GM12878 (cell line): ENCODE measurements at regions not wholly inside any gene's neighbourhood (a gene's known extent, or its start where the extent isn't known, plus 50 kb on each side); places are given as distances from the start of the nearest gene placed in this dataset.

ENCODE experiments used
- ATAC-seq: fragments of 200-7000 bp; cut with Tn5 transposase; 3 replicates; pipeline ENCODE4 v1.9.1; 2020; ENCODE audit warnings: mild to moderate bottlenecking, moderate library complexity
- BruUV-seq: library from RNA; stranded (reverse); fragments of 400-500 nt; replicated peaks from 2 replicates; lab custom pipeline; 2021; lab: Mats Ljungman, UMichigan
- CTCF ChIA-PET: fragments of 300-600 bp; sonication (Branson Sonifier 250); formaldehyde crosslinking; extraction: SDS; loops from one replicate; lab custom pipeline; 2021; ENCODE audit warnings: inconsistent platforms; lab: Yijun Ruan, JAX
- POLR2A ChIA-PET: fragments of 350-600 bp; formaldehyde crosslinking; extraction: SDS; loops from one replicate; lab custom pipeline; 2021; ENCODE audit warnings: inconsistent platforms; lab: Charles Lee
- RAD21 ChIA-PET: fragments of 300-600 bp; sonication (Branson Sonifier 250); formaldehyde crosslinking; loops from one replicate; lab custom pipeline; 2023; ENCODE audit warnings: antibody characterized with exemption; ENCODE audit not compliant: unreplicated experiment; lab: Charles Lee
- SMC1A ChIA-PET: fragments of 300-600 bp; sonication (Branson Sonifier 250); formaldehyde crosslinking; loops from one replicate; lab custom pipeline; 2023; ENCODE audit not compliant: unreplicated experiment, uncharacterized antibody; lab: Charles Lee
- DNase-seq: peaks from one replicate; pipeline ENCODE4 v3.0.0-alpha.2; 2011; ENCODE audit warnings: low read depth, low spot score
- FAIRE-seq: peaks from 3 replicates; lab custom pipeline; 2011; peaks lifted over from hg19 to GRCh38; lab: Jason Lieb, UNC
- H2AFZ ChIP-seq: 2 replicates; pipeline ENCODE4 v1.6.0; 2011; ENCODE audit warnings: low read depth, low read length, control low read depth; ENCODE audit not compliant: control insufficient read depth
- H3K27ac ChIP-seq: 2 replicates; pipeline ENCODE4 v1.5.1; 2011; ENCODE audit warnings: control low read depth; ENCODE audit not compliant: control insufficient read depth, insufficient read depth
- H3K27me3 ChIP-seq, 2 experiments: replicated peaks in 1 of 2; 2 replicates each; pipeline versions ENCODE4 v1.6.0 to v1.6.1; 2011; ENCODE audit warnings: low read length in 1 of 2; ENCODE audit not compliant: control insufficient read depth in 2 of 2, insufficient read depth in 2 of 2
- H3K36me3 ChIP-seq, 2 experiments: 2 replicates each; pipeline ENCODE4 v1.5.1; 2011; ENCODE audit warnings: low read length in 1 of 2; ENCODE audit not compliant: control insufficient read depth in 2 of 2, insufficient read depth in 2 of 2
- H3K4me1 ChIP-seq: 2 replicates; pipeline ENCODE4 v1.6.1; 2011; ENCODE audit warnings: mild to moderate bottlenecking, low read length, moderate library complexity, mixed read lengths; ENCODE audit not compliant: control insufficient read depth, insufficient read depth
- H3K4me2 ChIP-seq: 2 replicates; pipeline ENCODE4 v1.6.0; 2011; ENCODE audit warnings: control low read depth; ENCODE audit not compliant: control insufficient read depth, insufficient read depth
- H3K4me3 ChIP-seq: fragments of 200-600 bp; sonication (generic); 2 replicates; pipeline ENCODE4 v1.5.1; 2016
- H3K79me2 ChIP-seq: 2 replicates; pipeline ENCODE4 v1.6.0; 2011; ENCODE audit warnings: low read length; ENCODE audit not compliant: control insufficient read depth, insufficient read depth
- H3K9ac ChIP-seq: 2 replicates; pipeline ENCODE4 v1.8.0; 2011; ENCODE audit warnings: low read length, control low read depth, mixed read lengths; ENCODE audit not compliant: control insufficient read depth, insufficient read depth
- H3K9me3 ChIP-seq: replicated peaks from 3 replicates; pipeline ENCODE4 v1.5.1; 2011; ENCODE audit warnings: mild to moderate bottlenecking, low read length; ENCODE audit not compliant: control insufficient read depth, insufficient read depth
- H4K20me1 ChIP-seq: 2 replicates; pipeline ENCODE4 v1.6.0; 2011; ENCODE audit not compliant: control insufficient read depth, insufficient read depth
- BCL11A ChIP-seq: IDR thresholded peaks from 2 replicates; pipeline ENCODE4 v1.6.1; 2011; ENCODE audit warnings: low read depth, low read length
- BRCA1 ChIP-seq: IDR thresholded peaks from 2 replicates; pipeline ENCODE4 v1.6.1; 2011; ENCODE audit warnings: low read depth, low read length, improper control_type of control experiment
- CBX3 ChIP-seq: fragments of 200-600 bp; sonication (generic); IDR thresholded peaks from 2 replicates; pipeline ENCODE4 v1.6.1; 2016; ENCODE audit warnings: low read depth, borderline replicate concordance
- GATAD2B ChIP-seq: fragments of 450-650 bp; conservative IDR thresholded peaks from 2 replicates; pipeline ENCODE4 v1.6.1; 2017; ENCODE audit warnings: low read depth, mild to moderate bottlenecking, moderate library complexity
- HDAC6 ChIP-seq: fragments of 200-600 bp; sonication (generic); IDR thresholded peaks from one replicate; pipeline ENCODE4 v1.8.0; 2017; ENCODE audit warnings: antibody characterized with exemption; ENCODE audit not compliant: unreplicated experiment
- HDGF ChIP-seq: fragments of 450-650 bp; IDR thresholded peaks from 2 replicates; pipeline ENCODE4 v1.6.1; 2016; ENCODE audit warnings: antibody characterized with exemption
- LARP7 ChIP-seq: fragments of 450-650 bp; IDR thresholded peaks from 2 replicates; pipeline ENCODE4 v1.6.1; 2017; ENCODE audit warnings: mild to moderate bottlenecking
- POLR2A ChIP-seq: IDR thresholded peaks from 2 replicates; pipeline ENCODE4 v1.6.1; 2011; ENCODE audit warnings: low read depth, mild to moderate bottlenecking, low read length
- RAD51 ChIP-seq: fragments of 450-650 bp; IDR thresholded peaks from 2 replicates; pipeline ENCODE4 v1.6.1; 2016; ENCODE audit warnings: moderate library complexity, mild to moderate bottlenecking, inconsistent platforms
- SIN3A ChIP-seq: IDR thresholded peaks from 2 replicates; pipeline ENCODE4 v1.6.1; 2012; ENCODE audit warnings: low read depth, low read length, improper control_type of control experiment
- SMAD5 ChIP-seq: IDR thresholded peaks from 2 replicates; pipeline ENCODE4 v1.6.1; 2016; ENCODE audit warnings: antibody characterized with exemption, low read depth
- TCF7 ChIP-seq: IDR thresholded peaks from 2 replicates; pipeline ENCODE4 v1.6.1; 2014; ENCODE audit warnings: antibody characterized with exemption, borderline replicate concordance
- USF2 ChIP-seq: IDR thresholded peaks from 2 replicates; pipeline ENCODE4 v1.6.1; 2011; ENCODE audit warnings: low read depth, low read length, improper control_type of control experiment, borderline replicate concordance
- ZNF207 ChIP-seq: fragments of 450-650 bp; IDR thresholded peaks from 2 replicates; pipeline ENCODE4 v1.6.1; 2014; ENCODE audit warnings: antibody characterized with exemption, mild to moderate bottlenecking, borderline replicate concordance
- ZNF217 ChIP-seq: fragments of 450-650 bp; IDR thresholded peaks from 2 replicates; pipeline ENCODE4 v1.6.1; 2017; ENCODE audit warnings: antibody characterized with exemption, mild to moderate bottlenecking
- ZNF687 ChIP-seq: fragments of 450-650 bp; IDR thresholded peaks from 2 replicates; pipeline ENCODE4 v1.6.1; 2017; ENCODE audit warnings: mild to moderate bottlenecking, moderate library complexity
- WGBS: methylation state at CpG from one replicate; pipeline ENCODE4 v1.1.6; 2016; ENCODE audit warnings: low lambda C conversion rate; ENCODE audit not compliant: insufficient replicate concordance, insufficient coverage; ENCODE audit errors: missing lambda C conversion rate; 5-methylcytosine and 5-hydroxymethylcytosine counted together
- in situ Hi-C: fragments of 300-500 bp; cut with MboI; formaldehyde crosslinking; loops from 9 replicates; pipeline ENCODE4 v1.14.3; 2018; ENCODE audit warnings: mixed read lengths
- intact Hi-C: fragments of 100-400 bp; cut with micrococcal nuclease; formaldehyde crosslinking; loops from one replicate; pipeline ENCODE4 v1.14.2; 2022; ENCODE audit not compliant: unreplicated experiment

DNA sequence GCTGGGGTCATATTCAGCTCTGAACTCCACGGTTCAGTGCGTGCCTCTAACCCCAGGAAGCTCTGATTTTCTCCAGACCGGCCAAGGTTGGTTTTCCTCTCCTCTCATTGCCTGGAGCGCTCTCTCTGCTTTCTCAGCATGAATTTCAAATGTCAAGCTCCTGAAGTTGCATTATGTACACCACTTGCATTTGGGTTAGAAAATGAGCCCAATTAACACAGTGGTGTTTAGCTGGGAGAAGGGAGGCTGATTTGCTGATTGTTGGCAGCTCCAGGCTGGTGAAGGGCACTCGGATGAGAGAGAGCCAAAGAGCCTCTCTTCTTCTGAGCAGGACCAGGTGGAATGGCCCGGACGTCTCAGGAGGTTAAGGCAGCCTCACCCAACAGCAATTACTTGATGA, 570.9 kb downstream of the VRK1 start:
- POLR2A ChIA-PET, result interaction anchor here (0.6 to 2.9 kb wide), 6 partner anchors 9 to 747 kb away, joined by 3 to 13 read pairs (median 4); no protein-coding TSS in a partner anchor
- WGBS, result 45% methylated on average over 7 of the region's 7 CpGs
- in situ Hi-C loops, result no loop called here

More for the DNA sequence above, 570.9 kb downstream of the VRK1 start:
- H3K4me3 ChIP-seq, result no peak overlapping the region
- ChIA-PET RAD21 (interaction anchor here (0.9 to 2.8 kb wide), 4 partner anchors 11 to 66 kb away, joined by 3 to 10 read pairs (median 5); no protein-coding TSS in a partner anchor), CTCF (interaction anchor here (1.5 to 1.8 kb wide), 2 partner anchors 10 to 67 kb away, joined by 6 to 8 read pairs; no protein-coding TSS in a partner anchor), SMC1A (interaction anchor here (0.8 to 2.1 kb wide), 12 partner anchors 8 to 84 kb away, joined by 3 to 13 read pairs (median 4); no protein-coding TSS in a partner anchor)
- no peaks in the 10 kb centered on the region for H4K20me1 ChIP-seq
- H3K9ac ChIP-seq, result no peak overlapping the region
- TF ChIP-seq HDGF (no peak), TCF7 (no peak), LARP7 (no peak), BRCA1 (no peak), RAD51 (no peak), SIN3A (no peak), ZNF687 (no peak), GATAD2B (no peak), SMAD5 (no peak), ZNF207 (no peak), BCL11A (no peak), CBX3 (no peak), USF2 (no peak), HDAC6 (no peak), POLR2A (no peak), ZNF217 (no peak)
- H3K79me2 ChIP-seq, result no peaks in the 10 kb centered on the region
- no peak overlapping the region for H3K27ac ChIP-seq
- H3K36me3 ChIP-seq, result no peaks in the 10 kb centered on the region
- H2AFZ ChIP-seq, result no peak overlapping the region
- H3K9me3 ChIP-seq, result no peaks in the 10 kb centered on the region
- no peaks in the 10 kb centered on the region for H3K27me3 ChIP-seq
- no peak for FAIRE-seq
- intact Hi-C loops, result no loop called here
- no peak for DNase-seq
- BruUV-seq, result no TSS peak
- H3K4me2 ChIP-seq, result no peak overlapping the region
- H3K4me1 ChIP-seq, result no peaks in the 10 kb centered on the region; the same call in 1 of the 2 replicates
- ATAC-seq, result no peak
